B cell (primary cell): ENCODE measurements at regions not wholly inside any gene's neighbourhood (a gene's known extent, or its start where the extent isn't known, plus 50 kb on each side); places are given as distances from the start of the nearest gene placed in this dataset.

ENCODE experiments used
- CTCF ChIP-seq: fragments of 200-600 bp; IDR thresholded peaks from one replicate; pipeline ENCODE4 v1.8.0; 2022; ENCODE audit warnings: antibody characterized with exemption, mild to moderate bottlenecking
- EZH2 ChIP-seq: IDR thresholded peaks from 2 replicates; pipeline ENCODE4 v1.6.1; 2012; ENCODE audit warnings: borderline replicate concordance, low read depth, mild to moderate bottlenecking, moderate library complexity, low read length; ENCODE audit not compliant: insufficient read depth, poor library complexity, severe bottlenecking

- no peak for TF ChIP-seq CTCF
- no peak for TF ChIP-seq EZH2
Observed at GRCh38 chr6:27056615-27057014, 190.9 kb upstream of the PRSS16 start.
